Ascending aorta (tissue), 2 donors: ENCODE measurements at regions not wholly inside any gene's neighbourhood (a gene's known extent, or its start where the extent isn't known, plus 50 kb on each side); places are given as distances from the start of the nearest gene placed in this dataset.

ENCODE experiments used
- DNase-seq, 2 donors: peaks; one replicate each; pipeline ENCODE4 v3.0.0-alpha.2; 2019; ENCODE audit warnings: low spot score in 2 of 2
- H3K27ac ChIP-seq, 2 donors: fragments of 200-600 bp; sonication (generic); one replicate each; pipeline ENCODE4 v1.5.1; 2016 to 2017; ENCODE audit warnings: mild to moderate bottlenecking in 1 of 2
- H3K27me3 ChIP-seq: fragments of 200-600 bp; sonication (generic); one replicate; pipeline ENCODE4 v1.5.1; 2017
- H3K36me3 ChIP-seq, 2 donors: fragments of 200-600 bp; sonication (generic); one replicate each; pipeline ENCODE4 v1.5.1; 2016
- H3K4me1 ChIP-seq, 2 donors: fragments of 200-600 bp; sonication (generic); one replicate each; pipeline ENCODE4 v1.5.1; 2016 to 2017; ENCODE audit warnings: mild to moderate bottlenecking in 1 of 2
- H3K4me3 ChIP-seq, 2 donors: fragments of 200-600 bp; sonication (generic); one replicate each; pipeline ENCODE4 v1.5.1; 2016 to 2017; ENCODE audit warnings: mild to moderate bottlenecking in 1 of 2
- H3K9me3 ChIP-seq, 2 donors: fragments of 200-600 bp; sonication (generic); one replicate each; pipeline ENCODE4 v1.5.1; 2016
- intact Hi-C: fragments of 100-400 bp; cut with DNase I; formaldehyde crosslinking; loops from one replicate; pipeline ENCODE4 v1.15.1; 2023
- TF ChIP-seq, protein P1 (sequence below), 3 experiments: fragments of 200-600 bp in 2 of 3; fragments of 450-650 bp in 1 of 3; sonication (generic) in 2 of 3; IDR thresholded peaks; one replicate each; pipeline ENCODE4 v1.5.1; 2016 to 2019; ENCODE audit warnings: antibody characterized with exemption in 3 of 3, mild to moderate bottlenecking in 1 of 3, moderate library complexity in 1 of 3

GRCh38 chr2:82730811-82731210 lies 1728.3 kb downstream of the SUCLG1 start:
- H3K36me3 ChIP-seq = no peaks in the 10 kb centered on the region
- H3K27me3 ChIP-seq = no peaks in the 10 kb centered on the region
- no peak for DNase-seq
- no peak overlapping the region for H3K4me3 ChIP-seq
- H3K27ac ChIP-seq = no peak overlapping the region
- no peaks in the 10 kb centered on the region for H3K4me1 ChIP-seq
- H3K9me3 ChIP-seq = no peaks in the 10 kb centered on the region
- TF ChIP-seq, protein P1, sequence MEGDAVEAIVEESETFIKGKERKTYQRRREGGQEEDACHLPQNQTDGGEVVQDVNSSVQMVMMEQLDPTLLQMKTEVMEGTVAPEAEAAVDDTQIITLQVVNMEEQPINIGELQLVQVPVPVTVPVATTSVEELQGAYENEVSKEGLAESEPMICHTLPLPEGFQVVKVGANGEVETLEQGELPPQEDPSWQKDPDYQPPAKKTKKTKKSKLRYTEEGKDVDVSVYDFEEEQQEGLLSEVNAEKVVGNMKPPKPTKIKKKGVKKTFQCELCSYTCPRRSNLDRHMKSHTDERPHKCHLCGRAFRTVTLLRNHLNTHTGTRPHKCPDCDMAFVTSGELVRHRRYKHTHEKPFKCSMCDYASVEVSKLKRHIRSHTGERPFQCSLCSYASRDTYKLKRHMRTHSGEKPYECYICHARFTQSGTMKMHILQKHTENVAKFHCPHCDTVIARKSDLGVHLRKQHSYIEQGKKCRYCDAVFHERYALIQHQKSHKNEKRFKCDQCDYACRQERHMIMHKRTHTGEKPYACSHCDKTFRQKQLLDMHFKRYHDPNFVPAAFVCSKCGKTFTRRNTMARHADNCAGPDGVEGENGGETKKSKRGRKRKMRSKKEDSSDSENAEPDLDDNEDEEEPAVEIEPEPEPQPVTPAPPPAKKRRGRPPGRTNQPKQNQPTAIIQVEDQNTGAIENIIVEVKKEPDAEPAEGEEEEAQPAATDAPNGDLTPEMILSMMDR (IDR thresholded peaks at IDR 0.05) = no peak
- intact Hi-C loops = no loop called here

DNA sequence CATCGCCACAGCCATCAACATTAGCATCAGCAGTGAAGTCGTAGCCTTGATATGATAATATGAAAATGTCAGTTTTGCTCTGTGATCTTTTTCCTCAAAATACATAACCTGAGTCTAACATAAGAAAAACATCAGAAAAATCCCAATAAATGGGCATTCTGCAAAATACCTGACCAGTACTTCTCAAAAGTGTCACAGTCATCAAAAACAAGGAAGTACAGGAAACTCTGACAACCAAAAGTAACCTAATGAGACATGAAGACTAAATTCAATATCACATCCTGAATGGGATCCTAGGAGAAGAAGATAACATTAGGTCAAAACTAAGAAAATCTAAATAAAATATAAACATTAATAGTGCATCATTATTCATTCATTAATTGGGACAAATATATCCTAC lies 1731.0 kb downstream of the SUCLG1 start:
- TF ChIP-seq, protein P1 (IDR thresholded peaks at IDR 0.05) = no peak
- H3K9me3 ChIP-seq = no peaks in the 10 kb centered on the region
- intact Hi-C loops = no loop called here
- H3K27me3 ChIP-seq = no peaks in the 10 kb centered on the region
- H3K27ac ChIP-seq = no peak overlapping the region
- no peak for DNase-seq
- no peaks in the 10 kb centered on the region for H3K36me3 ChIP-seq
- no peaks in the 10 kb centered on the region for H3K4me1 ChIP-seq
- no peak overlapping the region for H3K4me3 ChIP-seq

GRCh38 chr2:82708681-82709080 lies 1750.4 kb downstream of the SUCLG1 start:
- no peaks in the 10 kb centered on the region for H3K9me3 ChIP-seq
- TF ChIP-seq, protein P1 (IDR thresholded peaks at IDR 0.05) = no peak
- no peak overlapping the region for H3K4me3 ChIP-seq
- no peaks in the 10 kb centered on the region for H3K27me3 ChIP-seq
- DNase-seq = no peak
- H3K4me1 ChIP-seq = no peaks in the 10 kb centered on the region
- no peak overlapping the region for H3K27ac ChIP-seq
- intact Hi-C loops = no loop called here
- no peaks in the 10 kb centered on the region for H3K36me3 ChIP-seq

DNA sequence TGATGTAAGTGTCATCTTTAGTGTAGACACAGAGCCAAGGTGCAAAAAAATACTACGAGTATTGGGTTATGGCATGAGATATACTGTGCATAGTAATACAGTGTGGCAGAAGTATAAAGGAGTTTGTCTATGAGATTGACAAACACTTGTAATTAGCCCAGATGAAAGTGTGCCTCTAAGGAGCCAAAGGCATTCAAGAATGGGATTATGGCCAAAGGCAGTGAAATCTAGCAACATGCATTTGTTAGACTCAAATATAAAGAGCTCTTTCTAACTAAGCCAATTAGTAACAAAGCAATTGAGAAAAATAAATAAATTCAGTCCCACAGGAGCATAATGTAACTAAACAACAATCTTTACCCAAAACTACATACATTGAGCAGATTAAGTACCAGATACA lies 1761.8 kb downstream of the SUCLG1 start:
- peaks cover under 1 to 3% of the 10 kb centered on the region in 2 donors for H3K9me3 ChIP-seq
- H3K4me3 ChIP-seq = no peak overlapping the region
- DNase-seq = no peak
- no peak overlapping the region for H3K27ac ChIP-seq
- H3K36me3 ChIP-seq = no peaks in the 10 kb centered on the region
- no peaks in the 10 kb centered on the region for H3K27me3 ChIP-seq
- TF ChIP-seq, protein P1 (IDR thresholded peaks at IDR 0.05) = no peak
- H3K4me1 ChIP-seq = no peaks in the 10 kb centered on the region
- intact Hi-C loops = no loop called here

- intact Hi-C loops = no loop called here
- Histone ChIP-seq H3K4me3 (no peak overlapping the region), H3K27ac (no peak overlapping the region), H3K9me3 (peaks cover 3 to 5% of the 10 kb centered on the region in 2 donors), H3K4me1 (no peaks in the 10 kb centered on the region), H3K27me3 (no peaks in the 10 kb centered on the region), H3K36me3 (no peaks in the 10 kb centered on the region)
- TF ChIP-seq, protein P1 (IDR thresholded peaks at IDR 0.05) = no peak
- DNase-seq = no peak
These were observed 1764.6 kb downstream of the SUCLG1 start for GRCh38 chr2:82694431-82694830.

DNA sequence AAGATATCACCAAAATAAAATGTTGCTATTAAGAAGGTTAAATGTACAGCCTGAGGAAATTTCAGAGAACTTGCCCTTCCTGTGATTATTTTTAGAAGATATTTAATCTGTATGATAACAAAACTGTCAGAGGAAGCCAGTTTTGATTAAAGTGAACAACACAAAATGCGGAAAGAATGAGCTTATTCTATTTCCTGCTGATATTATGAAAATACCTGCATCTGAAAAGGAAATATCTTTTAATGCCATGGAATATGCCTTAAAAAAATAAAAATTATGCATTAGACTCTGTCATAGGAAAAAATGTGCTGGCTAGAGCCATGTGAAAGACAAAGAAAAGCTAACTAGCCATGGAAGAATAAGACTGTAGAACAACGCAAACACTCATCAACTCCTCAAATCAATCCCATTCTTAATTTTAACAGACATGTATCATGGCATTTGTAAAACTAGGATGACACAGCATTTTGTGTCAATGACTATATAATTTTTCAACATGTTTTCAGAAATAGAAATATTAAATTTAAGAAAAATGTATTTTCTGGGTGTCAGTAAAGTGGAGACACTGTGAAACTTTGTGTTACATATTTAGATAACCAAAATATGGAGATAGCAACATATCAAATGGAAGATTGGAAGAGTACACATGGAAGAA lies 1768.2 kb downstream of the SUCLG1 start:
- TF ChIP-seq, protein P1 (IDR thresholded peaks at IDR 0.05) = no peak
- Histone ChIP-seq H3K36me3 (no peaks in the 10 kb centered on the region), H3K4me3 (no peak overlapping the region), H3K27ac (no peak overlapping the region), H3K4me1 (no peaks in the 10 kb centered on the region), H3K27me3 (no peaks in the 10 kb centered on the region), H3K9me3 (peaks cover 3 to 5% of the 10 kb centered on the region in 2 donors)
- DNase-seq = no peak
- intact Hi-C loops = no loop called here
